ENCODE measurements at regions not wholly inside any gene's neighbourhood (a gene's known extent, or its start where the extent isn't known, plus 50 kb on each side); places are given as distances from the start of the nearest gene placed in this dataset.

DNA sequence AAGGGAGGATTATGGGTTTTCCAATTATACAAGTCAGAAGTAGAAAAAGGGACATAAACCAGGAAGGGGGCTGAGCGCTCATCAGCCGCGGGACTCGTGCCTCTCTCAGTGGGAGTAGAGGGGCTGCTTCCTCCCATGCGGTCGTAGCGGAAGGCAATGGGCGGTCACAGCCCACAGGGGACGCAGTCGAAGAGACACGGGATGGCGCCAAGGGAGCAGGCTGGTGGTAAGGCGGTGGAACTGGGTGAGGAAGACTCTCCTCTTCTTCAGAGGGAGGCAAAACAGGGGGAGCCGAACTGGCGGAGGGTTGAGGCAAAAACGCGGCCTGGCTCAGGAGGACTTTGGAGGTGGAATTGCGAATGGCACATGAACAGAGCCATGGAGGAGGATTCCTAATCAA is 677.7 kb downstream of the TMEM121 start:
- TF ChIP-seq, protein P1, sequence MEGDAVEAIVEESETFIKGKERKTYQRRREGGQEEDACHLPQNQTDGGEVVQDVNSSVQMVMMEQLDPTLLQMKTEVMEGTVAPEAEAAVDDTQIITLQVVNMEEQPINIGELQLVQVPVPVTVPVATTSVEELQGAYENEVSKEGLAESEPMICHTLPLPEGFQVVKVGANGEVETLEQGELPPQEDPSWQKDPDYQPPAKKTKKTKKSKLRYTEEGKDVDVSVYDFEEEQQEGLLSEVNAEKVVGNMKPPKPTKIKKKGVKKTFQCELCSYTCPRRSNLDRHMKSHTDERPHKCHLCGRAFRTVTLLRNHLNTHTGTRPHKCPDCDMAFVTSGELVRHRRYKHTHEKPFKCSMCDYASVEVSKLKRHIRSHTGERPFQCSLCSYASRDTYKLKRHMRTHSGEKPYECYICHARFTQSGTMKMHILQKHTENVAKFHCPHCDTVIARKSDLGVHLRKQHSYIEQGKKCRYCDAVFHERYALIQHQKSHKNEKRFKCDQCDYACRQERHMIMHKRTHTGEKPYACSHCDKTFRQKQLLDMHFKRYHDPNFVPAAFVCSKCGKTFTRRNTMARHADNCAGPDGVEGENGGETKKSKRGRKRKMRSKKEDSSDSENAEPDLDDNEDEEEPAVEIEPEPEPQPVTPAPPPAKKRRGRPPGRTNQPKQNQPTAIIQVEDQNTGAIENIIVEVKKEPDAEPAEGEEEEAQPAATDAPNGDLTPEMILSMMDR (conservative IDR thresholded peaks at IDR 0.05; ENCODE audit: low read depth, low read length), result no peak
- DNase-seq (ENCODE audit: low read depth), result no peak
- no peak overlapping the region for H3K4me3 ChIP-seq (ENCODE audit: low read depth, low read length)

DNA sequence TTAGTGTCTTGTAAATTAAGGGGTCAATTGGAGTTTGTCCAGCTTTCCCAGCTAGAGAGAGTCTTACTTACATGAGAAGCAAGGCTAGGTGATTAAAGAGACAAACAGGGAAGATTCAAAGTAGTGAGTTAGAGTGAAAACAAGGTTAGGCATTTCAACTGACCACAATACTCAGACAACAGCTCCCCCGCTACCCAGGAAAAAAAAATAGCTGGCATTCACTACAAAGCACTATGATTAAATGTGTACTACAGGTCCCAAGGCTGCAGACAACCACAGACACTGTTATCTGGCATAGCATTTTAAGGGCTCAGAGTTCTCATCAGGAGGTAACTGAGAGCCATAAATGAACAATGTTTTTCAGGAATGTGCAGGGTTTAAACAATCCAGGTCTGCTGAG is 680.9 kb downstream of the TMEM121 start:
- TF ChIP-seq, protein P1 (conservative IDR thresholded peaks at IDR 0.05; ENCODE audit: low read depth, low read length), result no peak
- no peak overlapping the region for H3K4me3 ChIP-seq (ENCODE audit: low read depth, low read length)
- no peak for DNase-seq (ENCODE audit: low read depth)

DNA sequence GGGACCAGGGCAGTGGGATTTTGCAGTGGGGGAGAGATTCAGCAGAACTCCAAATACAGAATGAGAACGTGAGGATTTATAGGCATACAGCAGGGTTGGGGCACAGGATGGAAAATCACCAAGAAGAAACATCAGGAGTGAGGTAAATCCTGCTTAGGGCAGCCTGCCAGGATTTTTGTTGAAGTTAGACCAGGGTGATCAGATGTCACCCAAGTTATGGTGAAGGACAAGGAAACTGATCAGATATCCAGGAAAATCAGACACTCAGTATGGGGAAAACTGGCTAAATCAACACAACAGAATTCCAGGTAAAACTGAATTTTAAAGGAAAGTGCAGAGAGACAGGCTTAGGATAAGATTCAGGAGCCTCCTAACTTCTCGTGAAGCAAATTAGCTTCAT is 682.4 kb downstream of the TMEM121 start:
- H3K4me3 ChIP-seq (ENCODE audit: low read depth, low read length), result no peak overlapping the region
- TF ChIP-seq, protein P1 (conservative IDR thresholded peaks at IDR 0.05; ENCODE audit: low read depth, low read length), result no peak
- DNase-seq (ENCODE audit: low read depth), result no peak

- no peak for DNase-seq (ENCODE audit: low read depth)
- no peak overlapping the region for H3K4me3 ChIP-seq (ENCODE audit: low read depth, low read length)
- TF ChIP-seq, protein P1 (conservative IDR thresholded peaks at IDR 0.05; ENCODE audit: low read depth, low read length), result no peak
Observed at GRCh38 chr14:106209755-106210154, 683.4 kb downstream of the TMEM121 start.

DNA sequence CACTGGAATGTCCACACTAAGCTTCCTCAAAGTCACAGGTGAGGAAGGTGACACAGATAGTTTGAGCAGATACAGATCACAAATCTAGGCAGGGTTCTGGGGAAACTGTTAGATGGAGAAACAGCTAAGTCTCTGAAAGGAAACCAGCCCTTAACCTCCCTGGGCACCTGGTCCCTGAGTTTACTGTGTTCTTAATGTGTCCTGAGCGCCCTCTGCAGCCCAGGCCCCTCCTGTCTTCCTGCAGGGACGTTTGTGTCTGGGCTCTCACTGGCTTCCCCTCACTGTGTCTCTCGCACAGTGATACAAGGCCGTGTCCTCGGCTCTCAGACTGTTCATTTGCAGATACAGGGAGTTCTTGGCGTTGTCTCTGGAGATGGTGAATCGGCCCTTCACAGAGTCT is 684.3 kb downstream of the TMEM121 start:
- DNase-seq (ENCODE audit: low read depth), result no peak
- H3K4me3 ChIP-seq (ENCODE audit: low read depth, low read length), result no peak overlapping the region
- TF ChIP-seq, protein P1 (conservative IDR thresholded peaks at IDR 0.05; ENCODE audit: low read depth, low read length), result no peak

GRCh38 chr14:106211334-106211900 is 685.0 kb downstream of the TMEM121 start:
- no peak for DNase-seq (ENCODE audit: low read depth)
- TF ChIP-seq, protein P1 (conservative IDR thresholded peaks at IDR 0.05; ENCODE audit: low read depth, low read length), result no peak
- H3K4me3 ChIP-seq (ENCODE audit: low read depth, low read length), result no peak overlapping the region

DNA sequence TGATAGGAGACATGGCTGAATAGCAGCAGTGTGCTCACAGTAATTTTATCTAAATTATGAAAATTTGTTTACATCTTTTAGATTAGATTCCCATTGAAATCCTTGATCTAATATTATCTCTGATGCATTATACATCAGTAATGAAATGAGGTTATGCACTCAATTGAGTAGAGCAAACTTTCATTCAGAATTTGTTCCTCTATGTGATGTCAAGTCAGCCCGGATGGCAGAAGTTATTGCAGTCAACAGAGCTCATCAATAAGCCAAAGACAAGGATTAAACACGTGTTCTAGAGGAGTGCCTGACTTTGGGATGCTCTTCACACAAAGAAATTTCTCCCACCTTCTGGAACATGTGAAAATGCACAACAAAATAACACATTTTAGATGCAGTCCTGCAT is 688.8 kb downstream of the TMEM121 start:
- TF ChIP-seq, protein P1 (conservative IDR thresholded peaks at IDR 0.05; ENCODE audit: low read depth, low read length), result no peak
- no peak overlapping the region for H3K4me3 ChIP-seq (ENCODE audit: low read depth, low read length)
- no peak for DNase-seq (ENCODE audit: low read depth)
